SU-DHL-6 (cell line): ENCODE measurements at regions not wholly inside any gene's neighbourhood (a gene's known extent, or its start where the extent isn't known, plus 50 kb on each side); places are given as distances from the start of the nearest gene placed in this dataset.

Experiments used
- H2AFZ ChIP-seq: fragments of 200-600 bp; sonication (generic); 2 replicates; pipeline ENCODE4 v1.6.1; 2014; ENCODE audit warnings: low read depth, mild to moderate bottlenecking, moderate library complexity, mixed read lengths, antibody characterized with exemption, low read length; ENCODE audit not compliant: severe bottlenecking
- H3F3A ChIP-seq: fragments of 200-600 bp; shearing (Covaris generic); 2 replicates; pipeline ENCODE4 v1.6.0; 2016; ENCODE audit warnings: antibody characterized with exemption, mild to moderate bottlenecking; ENCODE audit not compliant: insufficient read depth
- H3K27ac ChIP-seq: fragments of 200-600 bp; sonication (generic); 2 replicates; pipeline ENCODE4 v1.5.1; 2016; ENCODE audit warnings: low read depth, mild to moderate bottlenecking, low read length, moderate library complexity, mixed read lengths
- H3K27me3 ChIP-seq: fragments of 200-600 bp; sonication (generic), shearing (Covaris generic); 2 replicates; pipeline ENCODE4 v1.6.0; 2014; ENCODE audit warnings: mild to moderate bottlenecking, low read length
- H3K36me3 ChIP-seq: fragments of 200-600 bp; sonication (generic); 2 replicates; pipeline ENCODE4 v1.6.1; 2014; ENCODE audit warnings: mild to moderate bottlenecking, low read length, mixed read lengths
- H3K4me2 ChIP-seq: fragments of 300-600, 200-600 bp; shearing (Covaris generic), sonication (generic); 2 replicates; pipeline ENCODE4 v1.6.0; 2014; ENCODE audit warnings: low read length, low read depth, mild to moderate bottlenecking; ENCODE audit not compliant: poor library complexity, severe bottlenecking
- H3K4me3 ChIP-seq: fragments of 200-600 bp; sonication (generic); 2 replicates; pipeline ENCODE4 v1.5.1; 2014; ENCODE audit warnings: antibody characterized with exemption, low read length, mild to moderate bottlenecking, mixed read lengths; ENCODE audit not compliant: insufficient read depth, poor library complexity, severe bottlenecking
- H3K79me2 ChIP-seq: fragments of 200-600 bp; sonication (generic); 2 replicates; pipeline ENCODE4 v1.6.1; 2014; ENCODE audit warnings: mild to moderate bottlenecking, low read length, moderate library complexity; ENCODE audit not compliant: insufficient read depth
- H3K9ac ChIP-seq: fragments of 200-600 bp; sonication (generic); 2 replicates; pipeline ENCODE4 v1.7.0; 2014; ENCODE audit warnings: mild to moderate bottlenecking, low read length
- H3K9me2 ChIP-seq: fragments of 200-600 bp; sonication (generic); replicated peaks from 2 replicates; pipeline ENCODE4 v1.6.1; 2014; ENCODE audit warnings: low read length; ENCODE audit not compliant: insufficient read depth
- H3K9me3 ChIP-seq: fragments of 200-600 bp; sonication (generic); 2 replicates; pipeline ENCODE4 v1.6.1; 2014; ENCODE audit warnings: low read length, mixed read lengths; ENCODE audit not compliant: insufficient read depth
- H4K20me1 ChIP-seq: fragments of 200-600 bp; sonication (generic); 2 replicates; pipeline ENCODE4 v1.6.1; 2014; ENCODE audit warnings: low read depth, mild to moderate bottlenecking, antibody characterized with exemption, low read length, moderate library complexity, mixed read lengths
- EZH2phosphoT487 ChIP-seq: fragments of 200-600 bp; sonication (generic), shearing (Covaris generic); conservative IDR thresholded peaks from 2 replicates; pipeline ENCODE4 v1.6.1; 2018; ENCODE audit warnings: mild to moderate bottlenecking, antibody characterized with exemption, low read length, moderate library complexity, mixed read lengths
- TF ChIP-seq, protein P1 (sequence below): fragments of 200-600 bp; sonication (generic); IDR thresholded peaks from one replicate; pipeline ENCODE4 v1.5.1; 2017; ENCODE audit warnings: antibody characterized with exemption, mild to moderate bottlenecking, low read length, moderate library complexity; ENCODE audit not compliant: insufficient read depth, poor library complexity, severe bottlenecking

DNA sequence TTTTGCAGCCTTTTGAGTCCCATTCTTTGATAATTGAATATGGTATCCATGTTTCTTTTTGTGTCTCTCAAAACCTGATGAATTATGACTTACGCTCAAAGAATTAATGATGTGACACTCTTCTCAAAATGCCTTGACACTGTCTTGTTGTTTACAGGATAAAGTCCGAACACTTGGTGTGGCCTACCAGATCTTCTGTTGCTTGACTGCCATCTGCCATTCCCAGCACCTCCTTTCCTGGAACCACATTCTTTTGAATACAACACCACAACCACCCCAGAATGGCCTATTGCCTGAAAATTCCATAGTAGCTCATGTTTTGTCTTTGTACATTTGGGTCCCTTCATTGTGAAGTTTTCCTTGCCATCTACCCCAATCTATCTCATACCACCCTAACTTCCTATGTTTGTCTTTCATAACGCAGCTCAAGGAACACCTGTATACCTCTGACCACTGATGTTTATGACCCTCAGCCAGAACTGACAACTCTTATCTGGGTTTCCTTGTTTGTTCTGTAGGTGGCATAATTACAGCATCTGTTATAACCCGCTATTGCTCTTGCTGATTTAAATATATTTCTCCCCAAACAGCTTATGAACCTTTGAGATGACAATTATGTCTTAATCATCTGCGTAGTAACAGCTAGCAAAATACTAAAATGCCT lies 991.3 kb downstream of the RAB28 start:
- H3K4me3 ChIP-seq = no peak overlapping the region
- no peak overlapping the region for H3K4me2 ChIP-seq
- H3K79me2 ChIP-seq = no peaks in the 10 kb centered on the region
- no peaks in the 10 kb centered on the region; the same call in 1 of the 2 replicates for H3K9me2 ChIP-seq
- H3K9ac ChIP-seq = no peak overlapping the region
- no peak overlapping the region for H3K27ac ChIP-seq
- no peaks in the 10 kb centered on the region for H3K36me3 ChIP-seq
- no peak overlapping the region for H2AFZ ChIP-seq
- no peaks in the 10 kb centered on the region for H4K20me1 ChIP-seq
- TF ChIP-seq EZH2phosphoT487 = no peak
- TF ChIP-seq, protein P1, sequence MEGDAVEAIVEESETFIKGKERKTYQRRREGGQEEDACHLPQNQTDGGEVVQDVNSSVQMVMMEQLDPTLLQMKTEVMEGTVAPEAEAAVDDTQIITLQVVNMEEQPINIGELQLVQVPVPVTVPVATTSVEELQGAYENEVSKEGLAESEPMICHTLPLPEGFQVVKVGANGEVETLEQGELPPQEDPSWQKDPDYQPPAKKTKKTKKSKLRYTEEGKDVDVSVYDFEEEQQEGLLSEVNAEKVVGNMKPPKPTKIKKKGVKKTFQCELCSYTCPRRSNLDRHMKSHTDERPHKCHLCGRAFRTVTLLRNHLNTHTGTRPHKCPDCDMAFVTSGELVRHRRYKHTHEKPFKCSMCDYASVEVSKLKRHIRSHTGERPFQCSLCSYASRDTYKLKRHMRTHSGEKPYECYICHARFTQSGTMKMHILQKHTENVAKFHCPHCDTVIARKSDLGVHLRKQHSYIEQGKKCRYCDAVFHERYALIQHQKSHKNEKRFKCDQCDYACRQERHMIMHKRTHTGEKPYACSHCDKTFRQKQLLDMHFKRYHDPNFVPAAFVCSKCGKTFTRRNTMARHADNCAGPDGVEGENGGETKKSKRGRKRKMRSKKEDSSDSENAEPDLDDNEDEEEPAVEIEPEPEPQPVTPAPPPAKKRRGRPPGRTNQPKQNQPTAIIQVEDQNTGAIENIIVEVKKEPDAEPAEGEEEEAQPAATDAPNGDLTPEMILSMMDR = no peak
- no peaks in the 10 kb centered on the region for H3F3A ChIP-seq
- H3K27me3 ChIP-seq = no peaks in the 10 kb centered on the region
- no peaks in the 10 kb centered on the region for H3K9me3 ChIP-seq

DNA sequence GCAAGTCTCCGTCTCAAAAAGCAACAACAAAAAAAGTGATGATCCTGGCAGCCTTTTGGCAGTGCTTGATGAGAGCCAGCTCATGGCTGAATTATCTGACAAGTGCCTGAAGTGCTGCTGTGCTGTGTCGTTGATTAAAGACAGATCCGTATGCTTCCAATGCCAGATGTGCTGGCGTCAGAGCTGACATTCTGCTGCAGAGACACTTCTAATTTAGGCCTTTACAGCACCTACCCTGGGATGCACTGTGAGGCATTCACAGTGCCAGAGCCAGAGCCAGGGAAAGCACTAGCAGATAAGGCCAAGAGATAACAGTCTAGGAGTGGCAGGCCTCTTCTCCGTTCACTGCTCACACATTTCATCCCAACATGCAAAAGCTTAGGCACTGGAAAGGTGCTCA lies 995.5 kb downstream of the RAB28 start:
- Histone ChIP-seq H3K27ac (no peak overlapping the region), H3K9ac (no peak overlapping the region), H4K20me1 (no peaks in the 10 kb centered on the region), H3K79me2 (no peaks in the 10 kb centered on the region), H3K27me3 (no peaks in the 10 kb centered on the region), H3K4me2 (no peak overlapping the region), H3K36me3 (no peaks in the 10 kb centered on the region), H3K9me3 (no peaks in the 10 kb centered on the region), H3F3A (no peaks in the 10 kb centered on the region), H3K4me3 (no peak overlapping the region), H2AFZ (no peak overlapping the region), H3K9me2 (no peaks in the 10 kb centered on the region; the same call in 1 of the 2 replicates)
- TF ChIP-seq EZH2phosphoT487 = no peak
- TF ChIP-seq, protein P1 = no peak

DNA sequence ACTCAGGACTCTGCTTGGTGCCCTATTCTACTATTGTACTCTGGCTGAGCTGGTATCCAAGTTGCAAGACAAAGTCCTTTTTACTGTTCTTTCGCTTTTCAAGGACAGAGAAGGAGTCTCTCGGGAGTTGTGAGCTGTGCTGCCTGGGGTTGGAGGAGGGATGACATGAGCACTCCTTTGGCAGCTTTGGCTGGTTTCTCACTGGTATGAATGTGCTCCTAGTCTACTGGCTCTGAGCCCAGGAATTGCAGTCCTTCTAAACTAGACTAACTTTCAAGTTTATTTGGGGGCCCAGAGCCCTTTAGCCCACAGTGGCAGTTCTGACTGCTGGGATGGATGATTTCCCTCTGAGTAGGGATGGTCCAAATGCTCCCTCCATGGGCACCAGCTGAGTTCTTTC lies 997.1 kb downstream of the RAB28 start:
- Histone ChIP-seq H3K36me3 (no peaks in the 10 kb centered on the region), H3K79me2 (no peaks in the 10 kb centered on the region), H3K9ac (no peak overlapping the region), H3K9me3 (no peaks in the 10 kb centered on the region), H3K27me3 (no peaks in the 10 kb centered on the region), H2AFZ (no peak overlapping the region), H3F3A (no peaks in the 10 kb centered on the region), H3K4me3 (no peak overlapping the region), H3K4me2 (no peak overlapping the region), H4K20me1 (no peaks in the 10 kb centered on the region), H3K9me2 (no peaks in the 10 kb centered on the region), H3K27ac (no peak overlapping the region)
- TF ChIP-seq, protein P1 = no peak
- TF ChIP-seq EZH2phosphoT487 = no peak
